A673 (cell line): ENCODE measurements at regions not wholly inside any gene's neighbourhood (a gene's known extent, or its start where the extent isn't known, plus 50 kb on each side); places are given as distances from the start of the nearest gene placed in this dataset.

ENCODE experiments used
- EZH2 ChIP-seq: fragments of 200-600 bp; sonication (generic); IDR thresholded peaks from 2 replicates; pipeline ENCODE4 v1.6.1; 2017; ENCODE audit warnings: borderline replicate concordance, low read depth, mild to moderate bottlenecking, mixed read lengths, antibody characterized with exemption, low read length; ENCODE audit not compliant: poor library complexity, severe bottlenecking
- TF ChIP-seq, protein P1 (sequence below): fragments of 300-800, 200-600 bp; sonication (generic); conservative IDR thresholded peaks from 2 replicates; pipeline ENCODE4 v1.5.1; 2017; ENCODE audit warnings: low read depth, mild to moderate bottlenecking, antibody characterized with exemption, low read length, moderate library complexity, mixed read lengths

DNA sequence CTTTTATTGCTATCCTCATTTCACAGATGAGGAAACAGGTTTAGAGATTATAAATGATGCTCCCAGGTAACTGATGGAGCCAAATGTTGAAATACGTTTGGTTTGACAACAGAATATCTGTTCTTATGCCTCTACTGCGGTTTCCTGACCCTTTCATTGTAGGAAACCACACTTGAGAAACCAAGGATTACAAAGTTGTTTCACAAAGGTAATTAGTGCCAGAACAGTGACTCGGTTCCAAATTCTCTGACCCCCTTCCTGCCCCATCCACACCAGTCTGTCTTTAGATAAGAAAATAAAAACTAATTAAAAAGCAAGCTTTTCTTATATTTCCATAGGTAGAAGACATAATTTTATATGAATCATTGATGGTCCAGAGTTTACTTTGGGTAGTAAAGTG is 393.7 kb upstream of the MBL2 start:
- TF ChIP-seq, protein P1, sequence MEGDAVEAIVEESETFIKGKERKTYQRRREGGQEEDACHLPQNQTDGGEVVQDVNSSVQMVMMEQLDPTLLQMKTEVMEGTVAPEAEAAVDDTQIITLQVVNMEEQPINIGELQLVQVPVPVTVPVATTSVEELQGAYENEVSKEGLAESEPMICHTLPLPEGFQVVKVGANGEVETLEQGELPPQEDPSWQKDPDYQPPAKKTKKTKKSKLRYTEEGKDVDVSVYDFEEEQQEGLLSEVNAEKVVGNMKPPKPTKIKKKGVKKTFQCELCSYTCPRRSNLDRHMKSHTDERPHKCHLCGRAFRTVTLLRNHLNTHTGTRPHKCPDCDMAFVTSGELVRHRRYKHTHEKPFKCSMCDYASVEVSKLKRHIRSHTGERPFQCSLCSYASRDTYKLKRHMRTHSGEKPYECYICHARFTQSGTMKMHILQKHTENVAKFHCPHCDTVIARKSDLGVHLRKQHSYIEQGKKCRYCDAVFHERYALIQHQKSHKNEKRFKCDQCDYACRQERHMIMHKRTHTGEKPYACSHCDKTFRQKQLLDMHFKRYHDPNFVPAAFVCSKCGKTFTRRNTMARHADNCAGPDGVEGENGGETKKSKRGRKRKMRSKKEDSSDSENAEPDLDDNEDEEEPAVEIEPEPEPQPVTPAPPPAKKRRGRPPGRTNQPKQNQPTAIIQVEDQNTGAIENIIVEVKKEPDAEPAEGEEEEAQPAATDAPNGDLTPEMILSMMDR, result no peak
- no peak for TF ChIP-seq EZH2
